ENCODE measurements at regions not wholly inside any gene's neighbourhood (a gene's known extent, or its start where the extent isn't known, plus 50 kb on each side); places are given as distances from the start of the nearest gene placed in this dataset.

DNA sequence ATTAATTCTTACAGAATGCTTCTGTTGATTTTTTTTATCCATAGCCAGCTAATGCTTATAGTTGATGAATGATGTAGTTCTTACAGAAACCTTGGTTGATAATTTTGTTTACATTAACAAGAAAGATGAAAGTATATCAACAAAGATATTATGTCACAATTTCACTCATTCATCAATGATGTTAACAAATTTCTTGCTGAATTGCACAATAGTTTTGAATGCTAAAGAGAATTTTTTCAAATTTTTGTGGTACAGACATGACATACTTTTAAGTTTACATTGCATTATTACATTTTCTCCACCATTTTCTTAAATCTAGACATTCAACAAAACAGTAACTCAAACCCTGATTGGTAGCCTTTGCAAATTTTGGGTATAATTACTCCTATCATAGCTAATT, 236.3 kb downstream of the FOXD2 start:
- no peak for DNase-seq

DNA sequence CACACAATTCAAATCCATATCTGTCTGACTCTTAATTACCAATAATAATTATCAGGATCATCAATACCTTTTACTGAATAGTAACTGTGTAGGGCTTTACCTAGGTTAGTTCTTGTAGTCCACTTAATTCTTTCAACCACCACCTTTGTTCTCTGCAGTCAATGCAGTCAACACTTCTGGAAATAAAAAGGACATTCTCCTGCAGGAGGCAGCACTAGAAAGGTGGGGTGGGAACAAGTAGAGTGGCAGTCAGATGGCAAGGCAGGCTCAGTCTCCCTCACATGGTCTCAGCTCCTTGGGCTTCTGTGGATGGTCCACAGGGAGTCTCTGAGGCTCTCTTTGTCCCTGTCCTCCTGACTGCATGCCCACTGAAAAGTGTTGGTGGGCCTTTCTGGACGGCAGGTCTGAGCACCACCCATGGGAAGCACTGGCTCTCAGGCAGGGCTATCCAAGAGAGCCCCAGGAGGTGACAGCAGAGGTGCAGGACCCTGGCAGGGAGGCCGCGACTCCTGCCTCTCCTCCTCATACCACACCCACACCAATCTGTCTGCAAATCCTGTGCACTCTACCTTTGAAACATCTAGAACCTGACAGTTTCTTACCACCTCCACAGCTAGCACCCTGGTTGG, 237.3 kb downstream of the FOXD2 start:
- no peak for DNase-seq

DNA sequence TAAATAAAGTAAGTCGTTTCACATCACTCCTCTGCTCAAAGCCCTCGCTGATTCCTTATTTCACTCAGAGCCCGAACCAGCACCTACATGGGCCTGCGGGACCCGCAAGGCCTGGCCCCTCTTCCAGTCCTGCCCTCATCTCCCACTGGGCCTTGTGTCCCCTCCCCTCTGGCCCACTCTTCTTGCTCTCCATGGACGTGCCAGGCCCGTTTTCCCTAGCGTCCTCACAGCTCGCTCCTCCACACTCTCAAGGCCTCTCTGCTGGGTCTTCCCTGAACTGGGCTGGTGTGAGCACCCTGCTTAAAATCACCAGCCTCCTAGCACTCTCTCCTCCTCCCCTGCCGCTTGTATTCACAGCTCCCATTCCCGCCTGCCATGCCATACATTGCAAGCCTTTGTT, 237.9 kb downstream of the FOXD2 start:
- no peak for DNase-seq

GRCh38 chr1:47676311-47677054, 238.6 kb downstream of the FOXD2 start:
- DNase-seq, result no peak

DNA sequence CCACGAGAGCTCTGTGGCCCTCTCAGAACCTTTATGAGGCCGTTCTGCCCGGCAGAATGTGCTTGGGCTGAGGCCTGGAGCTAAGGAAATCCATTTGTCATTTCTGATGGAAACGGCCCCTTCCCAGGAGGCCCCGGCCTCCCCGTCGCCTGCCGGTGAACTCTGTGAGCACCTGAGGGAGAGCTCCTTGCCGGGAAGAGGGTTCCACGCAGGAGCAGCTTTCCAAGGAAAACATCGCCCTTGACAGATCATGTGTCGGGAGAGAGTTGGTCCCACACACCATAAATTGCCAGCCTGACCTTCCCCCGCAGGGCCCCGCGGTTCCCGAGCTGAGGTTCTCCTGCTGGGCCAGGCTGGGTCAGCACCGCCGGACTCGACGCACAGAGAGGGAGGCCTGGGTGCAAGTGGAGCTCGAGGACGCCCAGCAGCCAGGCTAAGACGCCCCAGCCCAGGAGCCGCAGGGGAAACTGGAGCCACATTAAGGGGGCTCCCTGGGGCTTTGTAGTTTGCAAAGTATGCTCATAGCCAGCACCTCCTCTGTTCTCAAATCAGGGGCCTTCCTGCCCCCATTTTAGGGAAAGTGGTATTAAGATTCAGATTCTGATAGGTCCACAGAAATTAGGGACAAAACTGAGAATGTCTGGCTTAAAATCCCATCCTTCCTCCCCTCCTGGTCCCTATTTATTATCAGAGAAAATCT, 239.5 kb downstream of the FOXD2 start:
- DNase-seq, result no peak

- no peak for DNase-seq
Measured at GRCh38 chr1:47678464-47678980, 240.7 kb downstream of the FOXD2 start.

DNA sequence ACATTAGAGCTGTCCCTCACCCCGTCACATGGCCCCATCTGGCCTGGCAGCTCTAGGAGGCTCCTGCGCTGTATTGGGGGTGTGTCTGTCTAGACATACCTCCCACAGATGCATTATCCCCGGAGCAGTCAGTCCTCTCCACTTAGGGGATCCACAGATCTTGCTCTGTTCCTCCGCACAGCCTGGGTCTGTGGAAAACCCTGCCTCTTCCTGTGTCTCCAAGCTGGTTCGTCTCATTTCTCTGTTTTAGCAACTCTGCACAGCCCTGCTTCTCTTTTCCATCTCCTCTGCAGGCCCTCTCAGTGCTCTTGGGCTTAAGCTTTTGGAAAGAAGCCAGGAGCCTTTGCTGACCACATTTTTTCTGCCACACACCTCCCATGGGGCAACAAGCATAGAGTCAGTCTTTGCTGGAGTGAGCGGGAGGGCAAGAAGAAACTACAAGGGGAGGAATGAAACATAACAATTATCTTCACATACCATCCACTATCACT, 241.5 kb downstream of the FOXD2 start:
- DNase-seq, result peak; percentile 89

DNA sequence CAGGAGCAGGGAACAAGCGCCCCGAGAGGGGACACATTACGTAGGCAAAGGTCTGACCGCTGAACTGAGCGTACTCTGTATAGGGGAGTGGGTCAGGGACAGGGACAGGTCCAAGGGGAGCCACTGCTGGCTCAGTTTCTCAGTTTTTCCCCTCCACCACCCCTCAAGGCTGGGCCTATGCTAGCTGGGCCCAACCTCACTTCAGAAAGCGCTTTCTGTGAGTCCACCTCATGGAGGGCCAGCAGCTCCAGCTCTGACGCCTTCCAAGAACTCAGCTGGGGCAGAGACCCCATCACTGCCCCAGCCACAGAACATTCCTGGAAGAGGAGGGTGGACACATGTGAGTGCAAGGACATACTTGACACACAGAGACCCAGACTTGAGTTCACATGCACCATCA, 242.0 kb downstream of the FOXD2 start:
- no peak for DNase-seq

- no peak for DNase-seq
Measured at GRCh38 chr1:47680815-47681475, 243.1 kb downstream of the FOXD2 start.

GRCh38 chr1:47681735-47682134, 243.9 kb downstream of the FOXD2 start:
- no peak for DNase-seq

- DNase-seq, result no peak
Measured at GRCh38 chr1:47682198-47682597, 244.4 kb downstream of the FOXD2 start.

- DNase-seq, result no peak
Measured at GRCh38 chr1:47682786-47683350, 245.0 kb downstream of the FOXD2 start.

DNA sequence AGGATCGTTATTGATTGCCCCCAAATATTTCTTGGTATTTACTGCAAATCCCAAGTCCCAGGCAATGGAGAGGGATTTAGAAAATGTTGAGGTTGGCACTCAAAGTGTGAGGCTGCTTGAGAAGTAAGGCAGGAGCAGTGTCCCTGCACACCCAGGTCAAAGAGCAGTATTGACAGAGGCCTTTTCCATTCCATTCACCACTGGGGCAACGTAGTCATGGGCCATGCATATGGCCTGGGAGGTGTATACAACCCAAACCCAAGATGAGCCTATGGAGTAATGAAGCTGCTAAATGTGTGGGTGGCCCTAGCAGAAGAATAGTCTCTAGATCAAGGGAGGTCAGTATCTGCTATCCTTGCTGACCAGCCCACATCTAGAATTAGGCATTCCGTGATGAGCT, 245.6 kb downstream of the FOXD2 start:
- DNase-seq, result no peak

DNA sequence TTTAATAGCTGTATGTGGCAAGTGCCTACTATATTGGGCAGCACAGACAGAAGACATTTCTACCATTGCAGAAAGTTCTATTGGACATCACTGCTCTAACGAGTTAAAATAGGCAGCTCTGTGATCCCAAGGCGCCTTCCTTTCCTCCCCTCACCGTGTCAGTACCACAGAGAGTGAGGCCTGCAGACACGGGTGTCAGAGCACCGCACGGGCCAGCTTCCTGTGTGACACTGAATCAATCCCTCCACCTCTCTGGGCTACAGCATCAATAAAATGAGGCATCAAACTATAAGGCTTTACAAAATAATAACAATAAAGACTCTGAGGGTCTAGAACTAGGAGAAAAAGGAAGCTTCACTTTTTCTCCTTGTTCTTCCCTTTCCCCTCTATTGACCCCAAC, 246.7 kb downstream of the FOXD2 start:
- no peak for DNase-seq

DNA sequence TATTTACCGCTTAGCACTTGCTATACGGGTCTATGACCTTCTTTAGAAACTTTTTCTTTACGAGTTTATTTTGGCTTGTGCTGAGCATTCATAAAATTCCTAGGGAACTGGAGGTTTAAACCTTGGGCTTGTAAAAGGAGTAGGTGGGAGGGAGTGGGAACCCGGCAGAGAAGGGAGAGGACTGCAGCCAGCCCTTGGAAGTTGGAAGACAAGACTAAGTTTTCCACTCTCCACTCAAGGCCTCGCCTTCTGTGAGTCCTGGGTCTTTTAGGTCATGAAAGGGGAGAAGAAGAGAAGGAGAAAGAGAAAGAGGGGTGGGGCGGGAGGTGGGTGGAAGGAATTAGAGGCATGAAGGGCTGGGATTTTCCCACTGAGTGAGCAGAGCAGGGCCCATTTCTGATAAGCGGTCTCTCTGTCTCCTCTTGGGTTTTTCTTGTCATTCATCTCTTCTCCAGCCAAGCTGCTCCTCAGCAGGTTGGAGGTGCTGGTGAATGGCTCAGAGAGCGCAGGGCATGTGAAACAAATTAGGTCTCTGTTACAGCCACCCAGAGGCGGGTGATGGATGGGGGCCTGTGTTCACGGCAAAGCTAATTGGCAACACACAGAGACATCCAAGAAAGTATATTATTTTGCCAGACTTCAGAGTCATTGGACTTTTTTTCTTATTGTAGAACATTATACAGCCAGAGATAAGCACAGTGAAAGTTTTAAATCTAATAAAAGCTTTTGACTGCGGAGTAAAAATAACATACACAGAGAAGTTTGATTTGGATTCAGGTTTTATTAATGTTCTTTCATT, 247.3 kb downstream of the FOXD2 start:
- no peak for DNase-seq

- no peak for DNase-seq
Measured at GRCh38 chr1:47685763-47686066, 247.9 kb downstream of the FOXD2 start.

- DNase-seq, result no peak
Measured at GRCh38 chr1:47686731-47687630, 249.1 kb downstream of the FOXD2 start.

DNA sequence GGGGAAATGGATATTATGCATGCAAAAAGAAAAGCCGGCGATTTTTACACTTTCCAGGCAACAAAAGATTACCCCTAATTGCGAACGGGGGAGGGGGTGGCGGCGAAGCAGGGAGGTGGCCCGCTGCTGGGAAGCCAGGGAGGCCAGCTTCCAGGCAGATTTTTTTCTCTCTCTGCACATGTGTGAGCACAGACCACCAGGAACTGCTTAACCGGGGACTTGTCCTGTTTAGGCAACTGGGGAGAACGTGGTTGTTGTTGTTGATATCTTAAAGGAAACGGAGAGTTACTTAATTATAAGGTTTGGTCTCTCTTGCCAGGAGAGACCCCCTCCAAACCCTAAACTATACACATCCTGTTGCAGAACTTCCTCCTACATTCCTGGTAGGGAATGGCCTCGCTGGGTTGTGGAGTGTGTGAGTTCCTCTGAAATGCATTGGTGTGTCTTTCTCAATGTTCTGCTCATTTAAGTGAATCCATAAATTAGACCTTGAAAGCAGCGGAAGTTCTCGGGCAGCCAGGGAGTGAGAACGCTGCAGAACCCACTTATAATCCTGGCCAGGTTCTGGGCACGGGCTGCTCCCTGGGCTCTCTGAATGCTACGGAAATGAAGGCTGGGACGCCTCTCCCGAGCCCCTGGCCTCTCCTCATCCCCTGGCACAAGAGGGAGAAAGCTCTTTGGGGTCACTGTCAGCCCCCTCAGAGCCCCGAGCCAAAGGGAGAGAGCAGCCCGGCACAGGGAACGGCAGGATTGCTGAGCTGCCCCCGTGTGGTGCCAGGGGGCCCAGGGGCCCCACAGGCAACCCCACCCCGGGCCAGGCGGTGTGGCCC, 250.0 kb downstream of the FOXD2 start:
- no peak for DNase-seq

GRCh38 chr1:47688461-47689296, 250.8 kb downstream of the FOXD2 start:
- DNase-seq, result no peak
